HG02970 (cell line): ENCODE measurements at regions not wholly inside any gene's neighbourhood (a gene's known extent, or its start where the extent isn't known, plus 50 kb on each side); places are given as distances from the start of the nearest gene placed in this dataset.
"Not testable (repeated sequence)": the region's sequence is repeated elsewhere in the genome, so short reads cannot be mapped to it uniquely, and the experiment has no call there.

Experiments
- ATAC-seq: cut with Tn5 transposase; IDR thresholded peaks from one replicate; pipeline ENCODE4 v1.9.1; 2021; ENCODE audit warnings: mild to moderate bottlenecking, moderate library complexity, moderate number of reproducible peaks; ENCODE audit not compliant: unreplicated experiment, low FRiP score

DNA sequence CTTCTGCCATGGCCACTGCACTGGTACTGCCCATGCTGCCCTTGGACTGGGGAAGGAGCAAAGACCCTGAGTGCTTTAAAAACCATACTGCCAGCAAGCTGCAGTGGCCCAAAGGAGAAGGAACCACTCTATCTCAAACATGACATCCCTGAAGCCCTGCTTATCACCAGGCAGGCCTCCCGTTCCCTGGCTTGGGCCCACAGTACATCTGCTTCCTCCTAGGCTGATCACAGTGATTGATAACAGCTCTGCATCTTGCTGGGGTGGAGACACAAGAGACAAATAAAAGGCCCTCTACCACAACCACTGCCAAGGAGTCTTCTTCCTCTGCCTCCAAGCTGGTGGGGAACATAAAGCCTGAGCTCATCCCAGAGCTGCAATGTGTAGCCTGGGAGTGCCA lies 567.5 kb downstream of the TRHDE start:
- ATAC-seq = no peak

DNA sequence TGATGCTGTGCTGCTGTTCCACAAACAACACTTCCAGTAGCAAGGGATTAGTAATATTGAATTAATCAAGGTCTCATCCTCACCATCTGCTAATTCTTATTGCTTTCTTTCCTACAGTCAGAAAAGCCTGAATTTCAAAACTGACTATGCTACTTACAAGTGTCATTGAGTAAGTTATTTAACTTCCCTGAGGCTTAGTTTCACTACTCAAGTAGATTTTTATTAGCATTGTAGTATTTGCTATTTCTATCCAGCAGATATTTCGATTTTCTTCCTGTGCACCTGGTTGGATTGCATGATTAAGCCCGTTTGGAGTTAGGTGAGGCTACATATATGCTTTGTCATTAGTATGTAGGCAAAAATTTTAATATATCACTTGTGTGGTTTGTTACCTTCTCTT lies 591.5 kb downstream of the TRHDE start:
- ATAC-seq = no peak

DNA sequence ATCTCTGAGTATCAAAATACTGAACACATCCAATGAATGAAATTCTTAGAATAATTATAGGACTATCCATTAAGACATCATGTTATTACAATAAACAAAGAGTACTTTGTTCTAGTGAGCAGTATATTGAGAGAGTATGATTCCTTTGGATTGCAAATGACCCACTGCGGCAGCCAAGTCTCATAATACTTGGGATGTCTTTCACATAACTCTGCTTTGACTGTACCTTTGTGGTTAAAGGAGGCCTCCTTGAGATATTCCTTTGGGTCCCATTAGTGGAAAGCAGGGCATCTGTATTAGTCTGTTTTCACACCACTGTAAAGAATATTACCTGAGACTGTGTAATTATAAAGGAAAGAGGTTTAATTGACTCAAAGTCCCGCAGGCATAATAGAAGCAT lies 593.8 kb downstream of the TRHDE start:
- ATAC-seq = no peak

DNA sequence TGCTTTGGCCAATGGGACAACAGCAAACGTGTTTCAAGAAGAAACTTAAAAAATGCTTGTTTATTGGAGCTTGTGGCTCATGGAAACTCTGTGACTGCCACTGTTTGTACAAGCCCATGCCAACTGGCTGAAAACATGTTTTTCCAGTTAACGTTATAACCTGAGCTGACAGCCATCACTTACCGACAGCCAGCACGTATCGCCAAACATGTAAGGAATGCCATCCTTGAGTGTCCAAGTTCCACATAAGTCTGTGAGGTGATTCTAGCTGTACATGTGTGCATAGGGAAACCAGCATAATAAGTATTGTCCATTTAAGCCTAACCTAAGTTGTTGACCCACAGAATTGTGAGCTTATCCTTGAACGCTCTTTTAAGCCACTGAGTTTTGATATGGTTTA lies 596.9 kb downstream of the TRHDE start:
- no peak for ATAC-seq

DNA sequence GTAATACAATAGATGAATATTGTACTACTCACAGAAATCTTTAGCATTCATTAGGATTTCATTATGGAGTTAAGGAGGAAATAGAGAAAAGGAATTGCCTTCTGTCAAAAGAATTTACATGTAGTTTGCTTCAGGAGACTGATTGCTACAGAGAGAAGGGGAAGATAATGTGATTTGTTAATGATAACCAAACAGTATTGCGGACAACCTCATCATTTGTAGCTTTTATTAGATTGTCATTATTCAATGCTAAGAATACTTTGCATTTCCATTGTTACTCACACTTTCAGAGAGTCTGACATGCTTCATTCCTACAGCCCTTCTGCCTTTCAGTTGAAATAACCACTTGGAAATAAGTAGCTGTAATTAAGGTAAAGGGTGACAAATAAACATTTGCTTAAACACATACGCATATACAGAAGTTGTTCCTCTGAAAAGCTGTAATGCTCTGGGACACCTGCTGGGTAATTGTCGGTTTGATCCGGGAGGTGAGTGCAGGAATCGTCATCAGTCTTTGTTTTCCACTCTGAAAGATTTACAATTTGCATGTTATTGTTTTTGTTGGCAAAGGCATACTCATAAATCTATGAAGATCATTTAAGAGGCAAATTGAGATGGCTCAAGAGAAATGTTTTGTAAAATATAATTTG lies 600.2 kb downstream of the TRHDE start:
- ATAC-seq = no peak

DNA sequence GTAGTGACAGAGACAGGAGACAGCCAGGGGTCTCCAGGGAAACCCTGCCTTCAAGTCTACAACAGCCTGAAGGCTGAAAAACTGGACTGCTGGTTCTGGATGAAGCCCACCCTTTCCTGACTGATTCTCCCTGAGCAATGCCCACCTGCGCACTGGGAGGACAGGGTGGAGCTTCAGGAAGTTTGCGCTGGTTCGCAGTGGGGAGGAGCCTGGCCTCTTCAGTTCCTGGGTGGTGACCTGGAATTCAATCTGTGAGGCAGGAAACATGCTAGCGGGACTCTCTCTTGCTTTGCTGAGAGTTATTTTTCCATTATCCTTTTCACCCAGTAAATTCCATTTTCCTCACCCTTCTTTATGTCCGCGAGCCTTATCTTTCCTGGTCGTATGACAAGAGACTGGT lies 600.8 kb downstream of the TRHDE start:
- ATAC-seq = no peak

DNA sequence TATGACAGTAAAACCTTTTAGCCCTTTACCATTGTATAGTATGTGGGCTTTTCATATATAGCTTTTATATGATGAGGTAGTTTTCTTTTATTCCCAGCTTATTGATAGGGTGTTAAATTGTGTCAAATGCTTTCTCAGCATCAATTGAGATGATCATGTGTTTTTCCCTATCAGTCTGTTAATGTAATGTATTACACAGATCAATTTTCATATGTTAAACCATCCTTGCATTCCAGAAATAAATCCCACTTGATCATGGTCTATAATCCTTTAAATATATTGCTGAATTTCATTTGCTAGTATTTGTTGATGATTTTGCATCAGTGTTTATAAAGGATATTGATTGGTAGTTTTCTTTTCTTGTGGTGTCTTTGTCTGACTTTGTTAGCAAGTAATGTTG lies 603.9 kb downstream of the TRHDE start:
- no peak for ATAC-seq

DNA sequence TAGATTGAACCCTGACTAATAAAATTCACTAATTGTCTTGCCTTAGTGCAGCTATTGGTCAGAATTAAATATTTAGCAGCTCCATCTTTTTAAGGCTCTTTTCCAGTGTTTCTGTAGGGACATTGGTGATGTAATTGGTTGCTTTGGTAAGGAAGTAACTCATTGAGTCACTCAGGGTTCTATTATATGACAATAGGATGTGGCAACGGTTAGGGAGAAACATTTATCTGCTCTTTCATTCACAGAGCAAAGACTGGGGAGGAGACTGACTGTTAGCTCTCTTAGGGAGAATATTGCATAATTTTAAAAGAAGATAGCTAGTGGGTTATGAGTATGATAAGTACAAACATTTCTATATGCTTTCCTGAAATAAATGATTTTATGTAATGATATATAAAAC lies 616.5 kb downstream of the TRHDE start:
- no peak for ATAC-seq

DNA sequence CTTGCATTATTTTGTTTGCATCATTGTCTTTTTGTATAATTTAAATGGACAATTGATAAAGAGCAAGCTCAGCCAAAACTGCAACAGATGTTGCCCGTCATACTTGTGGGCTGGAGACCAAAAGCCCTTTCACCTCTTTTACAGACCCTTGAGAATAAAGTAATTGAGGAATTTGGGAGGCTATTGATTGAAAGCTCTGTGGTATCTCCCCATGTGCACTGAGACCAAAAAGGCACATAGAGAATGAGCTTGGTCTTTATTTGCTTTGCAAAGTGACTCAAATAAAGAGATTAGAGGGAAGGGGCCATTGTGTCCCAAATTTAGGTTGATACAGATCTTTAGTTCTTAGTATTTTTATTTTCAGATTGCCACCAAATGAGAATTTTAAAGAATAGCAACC lies 617.6 kb downstream of the TRHDE start:
- ATAC-seq = no peak

DNA sequence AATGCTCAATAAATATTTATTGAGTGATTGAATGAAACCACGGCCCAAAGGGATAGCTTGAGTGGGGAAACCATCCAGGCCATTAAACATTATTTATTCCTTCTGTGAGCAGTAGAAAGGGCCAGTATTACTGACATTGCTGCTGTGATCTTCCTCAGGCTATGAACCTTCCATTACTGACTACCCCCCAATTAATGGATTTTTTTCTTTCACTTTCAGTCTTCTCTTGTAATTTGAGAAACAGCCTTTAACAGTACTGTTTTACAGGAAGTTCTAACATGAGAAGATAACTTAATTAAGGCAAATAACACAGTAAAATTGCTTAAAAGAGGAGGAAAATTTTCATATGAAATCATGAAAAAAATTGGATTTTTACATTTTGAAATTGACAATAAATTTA lies 629.5 kb downstream of the TRHDE start:
- ATAC-seq = no peak

DNA sequence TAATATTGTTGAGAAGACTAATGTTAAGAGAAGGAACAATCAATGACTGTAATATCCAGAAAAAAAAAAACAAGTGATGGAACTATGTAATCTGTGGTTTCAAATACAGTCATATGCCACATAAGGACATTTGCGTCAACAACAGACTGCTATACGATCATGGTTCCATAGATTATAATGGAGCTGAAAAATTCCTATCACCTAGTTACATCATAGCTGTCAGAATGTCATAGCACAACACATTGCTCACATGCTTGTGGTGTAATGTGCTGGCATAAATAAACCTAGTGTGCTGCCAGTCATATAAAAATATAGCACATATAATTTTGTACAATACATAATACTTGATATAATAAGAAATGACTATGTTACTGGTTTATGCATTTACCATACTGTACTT lies 653.5 kb downstream of the TRHDE start:
- ATAC-seq = no peak

DNA sequence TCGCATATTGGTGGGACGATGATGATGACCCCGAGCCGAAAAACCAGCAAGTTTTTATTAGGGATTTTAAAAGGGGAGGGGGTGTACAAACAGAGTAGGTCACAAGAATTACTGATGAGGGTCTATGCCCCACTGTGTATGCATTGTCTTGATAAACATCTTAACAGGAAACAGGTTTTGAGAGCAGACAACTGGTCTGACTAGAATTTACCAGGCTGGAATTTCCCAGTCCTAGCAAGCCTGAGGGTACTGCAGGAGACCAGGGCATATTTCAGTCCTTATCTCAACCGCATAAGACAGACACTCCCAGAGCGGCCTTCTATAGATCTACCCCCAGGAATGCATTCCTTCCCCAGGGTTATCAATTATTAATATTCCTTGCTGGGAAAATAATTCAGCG lies 659.7 kb downstream of the TRHDE start:
- not testable (repeated sequence) for ATAC-seq

DNA sequence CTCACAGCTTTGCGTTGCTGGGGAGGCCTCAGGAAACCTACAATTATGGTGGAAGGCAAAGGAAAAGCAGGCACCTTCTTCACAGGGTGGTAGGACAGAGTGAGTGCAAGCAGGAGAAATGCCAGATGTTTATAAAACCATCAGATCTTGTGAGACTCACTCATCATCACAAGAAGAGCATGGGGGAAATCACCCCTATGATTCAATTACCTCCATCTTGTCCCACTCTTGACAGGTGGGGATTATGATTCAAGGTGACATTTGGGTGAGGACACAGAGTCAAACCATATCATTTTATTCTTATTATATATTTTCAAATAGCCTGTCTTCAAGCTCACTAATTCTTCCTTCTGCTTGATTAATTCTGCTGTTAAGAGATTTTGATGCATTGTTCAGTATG lies 665.3 kb downstream of the TRHDE start:
- ATAC-seq = no peak

DNA sequence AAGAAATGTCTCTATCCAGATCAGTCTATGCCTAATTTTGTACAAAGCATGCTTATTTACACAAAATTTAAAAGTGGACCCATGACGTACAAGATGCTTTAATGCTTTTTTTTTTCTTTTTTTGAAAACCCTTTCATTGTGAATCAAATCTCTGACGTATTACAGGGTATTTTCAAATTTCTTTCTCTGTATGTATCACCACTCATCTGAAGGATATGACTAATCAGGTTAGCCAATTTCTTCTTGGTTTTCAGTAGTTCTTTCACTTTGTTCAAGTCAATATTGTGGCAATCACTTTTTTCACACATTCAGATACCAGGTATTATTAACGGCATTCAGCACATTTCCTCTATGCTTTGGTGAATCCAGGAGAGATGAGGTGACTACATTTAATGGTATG lies 685.3 kb downstream of the TRHDE start:
- no peak for ATAC-seq

DNA sequence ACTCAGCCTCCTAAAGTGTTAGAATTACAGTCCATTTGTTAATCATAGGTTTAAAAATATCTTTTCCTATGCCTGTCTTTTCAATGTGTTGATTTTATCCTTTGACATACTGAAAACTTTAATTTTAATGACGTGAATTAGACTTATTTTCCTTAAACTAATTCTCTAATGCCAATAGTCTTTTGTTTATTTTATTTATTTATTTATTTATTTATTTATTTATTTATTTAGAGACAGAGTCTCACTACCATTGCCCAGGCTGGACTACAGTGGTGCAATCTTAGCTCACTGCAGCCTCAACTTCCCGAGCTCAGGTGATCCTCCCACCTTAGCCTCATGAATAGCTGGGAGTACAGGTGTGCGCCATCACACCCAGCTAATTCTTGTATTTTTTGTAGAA lies 694.5 kb downstream of the TRHDE start:
- ATAC-seq = no peak

DNA sequence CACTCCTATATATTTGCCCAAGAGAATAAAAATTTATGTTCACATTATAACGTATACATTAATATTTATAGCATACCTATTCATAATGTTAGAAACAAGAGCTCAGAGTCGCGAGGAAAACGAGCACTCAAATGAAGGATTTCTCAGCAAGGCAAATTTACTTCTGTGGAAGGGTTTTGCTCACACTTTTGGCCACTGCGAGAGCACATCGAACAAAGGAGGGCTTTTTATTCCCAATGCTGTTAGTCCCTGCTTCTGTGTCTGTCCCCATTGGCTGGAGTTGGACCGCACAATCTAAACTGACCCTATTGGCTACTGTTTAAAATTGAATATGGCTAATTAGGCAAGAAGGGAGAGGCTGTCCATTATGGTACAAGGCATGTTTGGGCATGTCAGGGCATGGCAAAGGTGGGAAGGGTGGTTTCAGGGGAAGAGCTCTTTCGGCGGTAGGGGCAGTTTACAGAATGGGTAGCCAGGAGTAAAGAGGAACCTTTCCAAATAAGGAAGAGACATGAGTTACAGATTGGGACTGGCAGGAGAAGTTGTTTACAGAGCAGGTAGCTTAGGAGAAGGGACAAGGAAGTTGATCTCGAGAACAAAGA lies 702.9 kb downstream of the TRHDE start:
- ATAC-seq = no peak

DNA sequence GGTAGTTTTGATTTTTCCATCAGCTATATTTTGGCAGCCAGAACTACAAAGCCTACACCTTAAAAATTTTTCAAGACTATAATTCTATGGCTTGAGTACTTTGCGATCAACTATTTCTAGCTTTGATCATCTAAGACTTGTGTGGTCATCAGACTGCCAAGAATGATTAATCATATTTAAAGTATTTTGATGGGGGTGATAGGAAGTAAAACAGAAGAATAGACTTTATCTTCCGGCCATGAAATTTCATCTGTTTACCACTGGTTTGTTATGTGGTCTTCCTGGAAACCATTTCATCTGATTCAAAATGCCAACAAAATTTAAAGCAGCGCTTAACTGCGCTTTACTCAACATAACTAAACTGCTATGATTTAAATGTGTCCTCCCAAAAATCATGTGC lies 706.8 kb downstream of the TRHDE start:
- no peak for ATAC-seq

DNA sequence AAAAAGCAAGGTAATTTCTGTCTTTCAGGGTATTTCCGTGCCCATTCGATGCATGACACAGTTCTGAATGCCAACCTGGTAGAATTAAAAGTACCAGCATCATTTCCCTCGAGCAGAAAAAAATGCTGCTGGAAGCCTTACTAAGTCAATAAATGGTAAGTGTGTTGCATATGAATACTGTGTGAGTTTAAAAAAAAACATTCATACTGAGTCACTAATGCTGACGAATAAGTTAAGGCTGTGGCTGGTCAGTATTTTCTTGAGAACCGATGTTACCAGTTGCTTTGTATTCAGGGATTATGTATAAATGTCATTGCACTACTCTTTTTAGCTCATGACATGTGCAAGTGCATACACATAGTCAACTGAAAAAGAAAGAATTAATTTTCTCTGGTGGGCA lies 710.2 kb downstream of the TRHDE start:
- ATAC-seq = no peak

DNA sequence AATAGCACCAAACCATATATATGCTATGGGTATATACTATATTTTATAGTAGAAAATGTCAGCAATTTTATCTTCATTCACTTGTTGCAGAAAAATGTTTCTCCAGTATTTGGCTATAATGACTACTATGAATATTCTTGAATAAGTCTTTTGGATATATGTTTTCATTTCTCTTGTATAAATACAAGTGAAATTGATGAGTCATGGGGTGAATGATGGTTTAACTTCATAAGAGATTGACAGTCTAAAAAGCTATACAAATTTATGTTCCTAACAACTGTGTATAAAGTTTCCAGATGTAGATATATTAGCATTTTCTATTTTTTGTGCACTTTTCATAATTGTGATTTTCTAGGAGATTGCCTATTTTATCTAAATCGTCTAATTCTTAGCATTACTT lies 714.8 kb downstream of the TRHDE start:
- ATAC-seq = no peak

DNA sequence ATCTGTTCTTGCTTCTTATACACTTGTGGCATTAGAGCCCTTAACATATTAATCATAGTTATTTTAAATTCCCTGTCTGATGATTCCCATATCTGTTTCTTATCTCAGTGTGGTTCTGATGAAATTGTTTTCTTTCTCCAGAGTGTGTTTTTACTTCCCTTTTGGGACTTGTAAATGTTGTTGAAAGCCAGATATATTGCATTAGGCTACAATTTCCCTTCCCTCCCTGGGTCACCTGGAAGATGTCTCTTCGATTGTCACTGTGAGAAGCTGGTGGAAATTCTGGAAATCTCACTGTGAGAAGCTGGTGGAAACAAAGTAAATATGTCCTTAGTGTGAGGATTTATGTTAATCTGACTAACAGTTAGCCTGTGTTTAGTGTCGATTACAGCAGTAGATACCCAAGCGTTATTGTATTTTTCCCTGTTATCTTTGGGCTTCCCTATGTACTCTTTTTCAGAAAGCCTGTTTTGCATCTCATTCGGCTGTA lies 717.3 kb downstream of the TRHDE start:
- ATAC-seq = no peak

DNA sequence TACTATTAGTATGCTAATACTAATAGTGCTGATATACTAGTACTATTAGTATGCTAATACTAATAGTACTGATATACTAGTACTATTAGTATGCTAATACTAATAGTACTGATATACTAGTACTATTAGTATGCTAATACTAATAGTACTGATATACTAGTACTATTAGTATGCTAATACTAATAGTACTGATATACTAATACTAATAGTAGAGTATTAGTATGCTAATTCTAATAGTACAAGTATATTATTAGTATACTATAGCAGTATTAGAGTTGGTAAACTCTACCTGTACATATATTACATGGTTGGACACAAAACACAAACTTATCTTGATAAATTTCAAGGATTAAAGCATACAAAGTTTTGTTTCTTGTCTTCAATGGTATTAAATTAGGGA lies 722.9 kb downstream of the TRHDE start:
- ATAC-seq = not testable (repeated sequence)

DNA sequence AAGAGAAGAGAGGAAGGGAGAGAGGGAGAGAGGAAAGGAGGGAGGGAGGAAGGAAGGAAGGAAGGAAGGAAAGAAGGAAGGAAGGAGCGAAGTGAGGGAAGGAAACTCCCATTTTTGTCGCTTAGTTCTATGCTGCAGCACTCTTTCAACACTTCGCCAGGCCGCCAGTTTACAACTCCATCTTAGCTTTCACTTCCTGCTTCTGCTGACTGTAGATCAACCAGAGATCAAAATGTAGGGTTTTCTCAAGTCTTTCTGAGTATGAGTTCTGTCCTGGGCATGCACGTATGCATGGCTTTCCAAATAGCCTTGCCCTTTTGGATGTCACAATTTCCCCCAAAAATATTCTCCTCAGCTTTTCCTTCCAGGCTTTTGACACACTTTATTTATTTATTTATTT lies 723.4 kb downstream of the TRHDE start:
- no peak for ATAC-seq

DNA sequence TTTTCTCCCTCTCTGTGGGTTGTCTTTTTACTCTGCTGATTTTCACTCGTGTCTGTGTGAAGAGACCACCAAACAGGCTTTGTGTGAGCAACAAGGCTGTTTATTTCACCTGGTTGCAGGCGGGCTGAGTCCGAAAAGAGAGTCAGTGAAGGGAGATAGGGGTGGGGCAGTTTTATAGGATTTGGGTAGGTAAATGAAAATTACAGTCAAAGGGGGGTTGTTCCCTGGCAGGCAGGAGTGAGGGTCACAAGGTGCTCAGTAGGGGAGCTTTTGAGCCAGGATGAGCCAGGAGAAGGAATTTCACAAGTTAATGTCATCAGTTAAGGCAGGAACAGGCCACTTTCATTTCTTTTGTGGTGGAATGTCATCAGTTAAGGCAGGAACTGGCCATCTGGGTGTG lies 729.6 kb downstream of the TRHDE start:
- not testable (repeated sequence) for ATAC-seq
